ENCODE measurements at regions not wholly inside any gene's neighbourhood (a gene's known extent, or its start where the extent isn't known, plus 50 kb on each side); places are given as distances from the start of the nearest gene placed in this dataset.

DNA sequence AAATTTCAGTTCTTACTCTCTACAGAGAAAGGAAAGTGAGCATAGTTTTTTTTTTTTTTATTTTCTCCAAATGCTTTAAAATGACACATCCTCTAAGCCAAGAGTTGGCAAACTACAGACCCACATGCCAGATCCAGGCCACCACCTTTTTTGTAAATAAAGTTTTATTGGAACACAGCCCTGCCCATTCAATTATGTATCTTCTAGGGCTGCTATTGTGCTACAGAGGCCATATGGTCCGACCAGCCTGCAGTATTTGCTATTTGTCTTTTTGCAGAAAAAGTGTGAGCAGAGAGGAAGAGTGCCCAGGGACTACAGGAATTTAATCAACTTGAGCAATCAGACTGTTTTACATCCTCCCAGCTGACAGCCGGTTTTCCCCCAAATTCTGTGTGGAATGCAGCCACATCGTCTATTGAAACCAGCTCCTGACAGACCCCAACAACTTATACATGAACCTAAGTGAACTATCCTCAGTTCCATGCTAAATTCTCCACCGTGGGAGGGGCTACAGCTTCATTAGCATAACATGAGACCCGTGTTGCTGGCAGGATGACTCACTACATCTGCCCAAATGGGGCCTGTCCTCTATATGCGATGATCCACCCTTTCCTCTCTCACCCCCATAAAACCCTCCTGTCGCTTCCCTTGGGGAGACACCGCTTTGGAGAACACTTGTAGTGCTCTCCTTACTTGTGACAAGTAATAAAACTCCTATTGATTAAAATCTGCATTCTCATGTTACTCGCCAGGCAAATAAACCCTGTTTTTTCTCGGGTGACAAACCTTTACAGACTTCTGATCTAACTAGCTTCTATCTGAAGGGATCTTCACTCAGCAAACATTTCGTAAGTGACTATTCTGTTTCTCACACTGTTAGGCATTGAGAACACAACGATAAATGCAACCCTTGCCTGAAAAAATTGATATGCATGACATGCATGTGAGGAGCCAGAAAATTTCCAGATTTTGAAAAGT is 149.4 kb upstream of the HS3ST3A1 start:
- Histone ChIP-seq H3K9me3 (no peaks in the 10 kb centered on the region), H3K27ac (no peak overlapping the region), H3K4me3 (no peak overlapping the region), H3K4me1 (no peaks in the 10 kb centered on the region), H3K36me3 (no peaks in the 10 kb centered on the region), H3K27me3 (no peaks in the 10 kb centered on the region)
- DNase-seq (no peak), ATAC-seq (ENCODE audit: low FRiP score in 2 of 2) (no peak)
- 44 to 48% methylated on average over 12 of the region's 12 CpGs for WGBS, 2 donors
- TF ChIP-seq POLR2A (IDR thresholded peaks at IDR 0.05), result no peak
- TF ChIP-seq, protein P1, sequence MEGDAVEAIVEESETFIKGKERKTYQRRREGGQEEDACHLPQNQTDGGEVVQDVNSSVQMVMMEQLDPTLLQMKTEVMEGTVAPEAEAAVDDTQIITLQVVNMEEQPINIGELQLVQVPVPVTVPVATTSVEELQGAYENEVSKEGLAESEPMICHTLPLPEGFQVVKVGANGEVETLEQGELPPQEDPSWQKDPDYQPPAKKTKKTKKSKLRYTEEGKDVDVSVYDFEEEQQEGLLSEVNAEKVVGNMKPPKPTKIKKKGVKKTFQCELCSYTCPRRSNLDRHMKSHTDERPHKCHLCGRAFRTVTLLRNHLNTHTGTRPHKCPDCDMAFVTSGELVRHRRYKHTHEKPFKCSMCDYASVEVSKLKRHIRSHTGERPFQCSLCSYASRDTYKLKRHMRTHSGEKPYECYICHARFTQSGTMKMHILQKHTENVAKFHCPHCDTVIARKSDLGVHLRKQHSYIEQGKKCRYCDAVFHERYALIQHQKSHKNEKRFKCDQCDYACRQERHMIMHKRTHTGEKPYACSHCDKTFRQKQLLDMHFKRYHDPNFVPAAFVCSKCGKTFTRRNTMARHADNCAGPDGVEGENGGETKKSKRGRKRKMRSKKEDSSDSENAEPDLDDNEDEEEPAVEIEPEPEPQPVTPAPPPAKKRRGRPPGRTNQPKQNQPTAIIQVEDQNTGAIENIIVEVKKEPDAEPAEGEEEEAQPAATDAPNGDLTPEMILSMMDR (IDR thresholded peaks at IDR 0.05), result no peak
- TF ChIP-seq POLR2AphosphoS5 (IDR thresholded peaks at IDR 0.05), result no peak
- TF ChIP-seq EP300 (IDR thresholded peaks at IDR 0.05), result no peak

DNA sequence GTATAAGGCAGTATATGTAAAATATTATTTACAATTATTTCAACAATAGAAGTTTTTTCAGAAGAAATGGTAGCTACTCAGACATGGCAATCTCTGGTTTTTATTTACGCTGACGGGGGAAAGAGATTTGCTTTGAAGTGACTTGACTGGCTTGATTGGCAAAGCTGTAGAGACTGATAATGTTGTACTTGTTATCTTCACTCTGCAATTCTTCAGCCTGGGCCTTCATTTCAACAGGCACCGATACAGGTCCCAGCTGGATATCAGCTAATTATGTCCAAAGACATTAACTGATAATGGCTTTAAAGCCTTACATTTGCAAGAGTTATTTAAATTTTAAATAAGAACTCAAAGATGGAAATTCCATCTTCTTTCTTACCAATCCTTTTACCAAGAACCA is 151.4 kb upstream of the HS3ST3A1 start:
- DNase-seq (no peak), ATAC-seq (ENCODE audit: low FRiP score in 2 of 2) (no peak)
- Histone ChIP-seq H3K9me3 (no peaks in the 10 kb centered on the region), H3K36me3 (no peaks in the 10 kb centered on the region), H3K4me1 (no peaks in the 10 kb centered on the region), H3K4me3 (no peak overlapping the region), H3K27ac (no peak overlapping the region), H3K27me3 (no peaks in the 10 kb centered on the region)
- 63 to 70% methylated on average over 3 of the region's 3 CpGs for WGBS, 2 donors
- TF ChIP-seq POLR2A (IDR thresholded peaks at IDR 0.05), result no peak
- TF ChIP-seq EP300 (IDR thresholded peaks at IDR 0.05), result no peak
- TF ChIP-seq POLR2AphosphoS5 (IDR thresholded peaks at IDR 0.05), result no peak
- TF ChIP-seq, protein P1 (IDR thresholded peaks at IDR 0.05), result no peak

DNA sequence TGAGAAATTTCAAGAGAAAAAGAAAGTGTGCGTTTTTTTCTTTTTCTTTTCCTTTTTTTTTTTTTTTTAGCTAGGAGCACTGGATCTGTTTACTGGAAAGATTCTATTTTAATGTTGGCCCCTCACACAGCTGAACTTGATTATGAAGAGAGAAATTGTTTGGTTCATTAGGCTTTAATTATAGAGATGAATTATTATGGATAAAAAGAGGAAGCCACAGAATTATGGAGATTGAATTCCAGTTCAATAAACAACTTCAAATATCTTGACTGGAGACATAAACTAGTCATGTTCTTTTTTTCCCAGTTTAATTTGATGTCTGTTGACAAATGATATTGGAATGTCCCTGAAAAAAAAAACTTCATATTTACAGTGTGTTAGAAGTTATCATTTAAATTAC is 152.0 kb upstream of the HS3ST3A1 start:
- H3K36me3 ChIP-seq, result no peaks in the 10 kb centered on the region
- no peak for ATAC-seq (ENCODE audit: low FRiP score in 2 of 2)
- TF ChIP-seq POLR2A (IDR thresholded peaks at IDR 0.05) (no peak), POLR2AphosphoS5 (IDR thresholded peaks at IDR 0.05) (no peak)
- TF ChIP-seq, protein P1 (IDR thresholded peaks at IDR 0.05), result no peak

DNA sequence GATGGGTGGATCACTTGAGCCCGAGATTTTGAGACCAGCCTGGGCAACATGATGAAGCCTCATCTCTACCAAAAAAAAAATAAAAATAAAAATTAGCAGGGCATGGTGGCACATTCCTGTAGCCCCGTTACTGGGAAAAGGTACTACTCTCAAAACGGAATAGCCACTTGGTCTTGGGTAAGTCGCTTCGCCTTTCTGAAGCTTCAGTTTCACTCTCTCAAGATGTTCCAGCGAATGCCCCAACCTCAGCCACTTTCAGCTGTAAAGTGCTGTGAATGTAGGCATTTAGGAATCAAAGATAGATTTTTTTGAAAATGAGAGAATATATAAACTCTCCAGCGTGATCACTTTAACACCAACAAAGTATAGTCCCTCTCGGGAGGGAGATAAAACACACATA is 154.1 kb upstream of the HS3ST3A1 start:
- H3K27me3 ChIP-seq, result no peaks in the 10 kb centered on the region
- H3K27ac ChIP-seq, result no peak overlapping the region
- H3K4me1 ChIP-seq, result no peaks in the 10 kb centered on the region
- H3K4me3 ChIP-seq, result no peak overlapping the region
- ATAC-seq (ENCODE audit: low FRiP score in 2 of 2) (no peak), DNase-seq (no peak)
- H3K36me3 ChIP-seq, result no peaks in the 10 kb centered on the region
- H3K9me3 ChIP-seq, result no peaks in the 10 kb centered on the region
- 84 to 86% methylated on average over 8 of the region's 8 CpGs for WGBS, 2 donors
- TF ChIP-seq EP300 (IDR thresholded peaks at IDR 0.05), result no peak
- TF ChIP-seq, protein P1 (IDR thresholded peaks at IDR 0.05), result no peak
- no peak for TF ChIP-seq POLR2A (IDR thresholded peaks at IDR 0.05)
- TF ChIP-seq POLR2AphosphoS5 (IDR thresholded peaks at IDR 0.05), result no peak

More for the DNA sequence above, 152.0 kb upstream of the HS3ST3A1 start:
- no peaks in the 10 kb centered on the region for H3K27me3 ChIP-seq
- H3K4me3 ChIP-seq, result no peak overlapping the region
- H3K4me1 ChIP-seq, result no peaks in the 10 kb centered on the region
- H3K9me3 ChIP-seq, result no peaks in the 10 kb centered on the region
- no peak for DNase-seq
- H3K27ac ChIP-seq, result no peak overlapping the region
- WGBS, 2 donors, result 83 to 85% methylated on average over 1 of the region's 1 CpG

DNA sequence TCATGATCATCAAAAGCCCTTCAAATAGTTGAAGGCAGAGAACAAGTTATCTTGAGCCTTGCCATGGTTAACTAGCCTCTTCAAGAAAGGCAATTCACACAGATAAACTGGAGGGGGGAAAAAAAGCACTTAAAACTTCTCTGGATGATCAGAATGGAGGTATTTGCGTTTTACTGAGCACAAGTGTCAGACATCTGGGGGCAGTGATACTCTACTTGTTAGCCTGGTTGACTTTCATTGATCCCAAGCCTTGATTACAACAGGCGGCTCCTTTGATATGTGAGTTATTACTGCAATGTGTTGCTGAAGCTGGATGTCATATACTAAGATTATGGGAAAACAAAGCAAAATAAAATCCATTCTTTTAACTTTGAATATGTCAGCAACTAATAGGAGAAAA is 155.0 kb upstream of the HS3ST3A1 start:
- no peaks in the 10 kb centered on the region for H3K9me3 ChIP-seq
- DNase-seq, result no peak
- H3K27me3 ChIP-seq, result no peaks in the 10 kb centered on the region
- TF ChIP-seq POLR2A (IDR thresholded peaks at IDR 0.05), result no peak
- TF ChIP-seq, protein P1 (IDR thresholded peaks at IDR 0.05), result no peak
- TF ChIP-seq EP300 (IDR thresholded peaks at IDR 0.05), result no peak
- no peak for TF ChIP-seq POLR2AphosphoS5 (IDR thresholded peaks at IDR 0.05)
- H3K36me3 ChIP-seq, result no peaks in the 10 kb centered on the region
- ATAC-seq (ENCODE audit: low FRiP score in 2 of 2), result no peak
- WGBS, 2 donors, result 63 to 68% methylated on average over 2 of the region's 2 CpGs
- no peak overlapping the region for H3K27ac ChIP-seq
- H3K4me1 ChIP-seq, result no peaks in the 10 kb centered on the region
- no peak overlapping the region for H3K4me3 ChIP-seq
